Activated B cell treated with CpG ODN at 0.5 μM for 24 hours (primary cell): ENCODE measurements at regions not wholly inside any gene's neighbourhood (a gene's known extent, or its start where the extent isn't known, plus 50 kb on each side); places are given as distances from the start of the nearest gene placed in this dataset.

ENCODE experiments used
- ATAC-seq: fragments of 200-7000 bp; cut with Tn5 transposase; one replicate; pipeline ENCODE4 v1.10.0; 2021; ENCODE audit warnings: low read depth, mild to moderate bottlenecking, moderate library complexity
- CTCF ChIA-PET: fragments of 350-600 bp; sonication (Branson Sonifier 250); formaldehyde crosslinking; loops from one replicate; lab custom pipeline; 2021; ENCODE audit warnings: antibody characterized with exemption; lab: Charles Lee
- POLR2A ChIA-PET: fragments of 350-600 bp; sonication (Branson Sonifier 250); formaldehyde crosslinking; loops from one replicate; lab custom pipeline; 2021; ENCODE audit warnings: antibody characterized with exemption; lab: Charles Lee
- DNase-seq: peaks from one replicate; pipeline ENCODE4 v3.0.0; 2022
- H3K27ac Mint-ChIP-seq: one replicate; pipeline ENCODE4 v1.8.0; 2020; ENCODE audit warnings: mixed read lengths
- H3K27me3 Mint-ChIP-seq: one replicate; pipeline ENCODE4 v1.8.0; 2021; ENCODE audit warnings: mixed read lengths
- H3K36me3 Mint-ChIP-seq: one replicate; pipeline ENCODE4 v1.8.0; 2021; ENCODE audit warnings: low read depth, mixed read lengths
- H3K4me1 Mint-ChIP-seq: one replicate; pipeline ENCODE4 v1.8.0; 2021; ENCODE audit warnings: mixed read lengths
- H3K4me3 Mint-ChIP-seq: one replicate; pipeline ENCODE4 v1.8.0; 2020; ENCODE audit warnings: mild to moderate bottlenecking, mixed read lengths
- H3K9me3 Mint-ChIP-seq: one replicate; pipeline ENCODE4 v1.8.0; 2020; ENCODE audit warnings: mixed read lengths
- intact Hi-C: fragments of 100-400 bp; cut with micrococcal nuclease; formaldehyde crosslinking; loops from one replicate; pipeline ENCODE4 v1.15.1; 2024
- TF ChIP-seq, protein P1 (sequence below): fragments of 200-600 bp; IDR thresholded peaks from one replicate; pipeline ENCODE4 v1.8.0; 2022; ENCODE audit warnings: antibody characterized with exemption, mild to moderate bottlenecking

DNA sequence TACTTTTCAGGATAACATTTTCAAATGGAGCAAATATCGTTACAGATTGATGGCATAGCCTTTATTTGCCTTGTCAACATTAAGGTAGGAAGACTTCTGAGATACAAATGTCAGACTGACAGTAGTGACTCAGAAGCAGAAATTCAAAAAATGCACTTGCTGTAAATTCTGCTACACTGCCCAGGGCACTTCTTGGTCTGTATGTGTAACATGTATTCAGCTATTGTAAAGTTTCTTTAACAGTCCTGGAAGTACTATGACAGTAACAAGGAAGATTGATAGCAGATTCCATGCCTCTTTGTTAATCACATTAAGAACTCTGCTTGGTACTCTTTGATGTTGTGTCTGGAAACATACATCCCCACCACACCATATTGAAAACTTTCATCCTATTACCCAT lies 69.6 kb upstream of the PCDH18 start:
- Mint-ChIP-seq H3K9me3 (no peaks in the 10 kb centered on the region), H3K27me3 (no peaks in the 10 kb centered on the region), H3K36me3 (no peaks in the 10 kb centered on the region), H3K4me3 (no peak overlapping the region), H3K27ac (no peak overlapping the region), H3K4me1 (no peaks in the 10 kb centered on the region)
- TF ChIP-seq, protein P1, sequence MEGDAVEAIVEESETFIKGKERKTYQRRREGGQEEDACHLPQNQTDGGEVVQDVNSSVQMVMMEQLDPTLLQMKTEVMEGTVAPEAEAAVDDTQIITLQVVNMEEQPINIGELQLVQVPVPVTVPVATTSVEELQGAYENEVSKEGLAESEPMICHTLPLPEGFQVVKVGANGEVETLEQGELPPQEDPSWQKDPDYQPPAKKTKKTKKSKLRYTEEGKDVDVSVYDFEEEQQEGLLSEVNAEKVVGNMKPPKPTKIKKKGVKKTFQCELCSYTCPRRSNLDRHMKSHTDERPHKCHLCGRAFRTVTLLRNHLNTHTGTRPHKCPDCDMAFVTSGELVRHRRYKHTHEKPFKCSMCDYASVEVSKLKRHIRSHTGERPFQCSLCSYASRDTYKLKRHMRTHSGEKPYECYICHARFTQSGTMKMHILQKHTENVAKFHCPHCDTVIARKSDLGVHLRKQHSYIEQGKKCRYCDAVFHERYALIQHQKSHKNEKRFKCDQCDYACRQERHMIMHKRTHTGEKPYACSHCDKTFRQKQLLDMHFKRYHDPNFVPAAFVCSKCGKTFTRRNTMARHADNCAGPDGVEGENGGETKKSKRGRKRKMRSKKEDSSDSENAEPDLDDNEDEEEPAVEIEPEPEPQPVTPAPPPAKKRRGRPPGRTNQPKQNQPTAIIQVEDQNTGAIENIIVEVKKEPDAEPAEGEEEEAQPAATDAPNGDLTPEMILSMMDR, result no peak
- ChIA-PET CTCF (no interaction called here), POLR2A (no interaction called here)
- DNase-seq (no peak), ATAC-seq (no peak)
- intact Hi-C loops, result no loop called here

DNA sequence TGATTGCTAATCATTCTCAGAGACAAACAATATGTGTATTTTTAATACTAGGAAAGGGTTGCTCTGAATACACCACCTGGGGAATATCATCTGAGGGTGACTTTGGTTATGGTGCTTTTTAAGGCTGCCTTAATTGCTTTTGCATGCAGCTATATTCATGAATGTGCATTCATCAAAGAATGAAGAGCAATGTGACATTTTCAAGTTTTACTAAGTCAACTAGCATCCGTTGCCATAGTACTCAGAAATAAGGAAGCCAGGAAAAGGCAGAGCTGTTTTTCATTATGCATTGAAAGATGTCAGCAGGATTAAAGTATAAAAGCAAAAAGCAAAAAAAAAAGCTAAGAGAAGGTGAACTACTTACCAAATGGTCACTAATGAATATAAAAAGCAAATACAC lies 67.4 kb upstream of the PCDH18 start:
- H3K4me3 Mint-ChIP-seq, result no peak overlapping the region
- H3K27me3 Mint-ChIP-seq, result no peaks in the 10 kb centered on the region
- DNase-seq, result no peak
- H3K36me3 Mint-ChIP-seq, result no peaks in the 10 kb centered on the region
- H3K27ac Mint-ChIP-seq, result no peak overlapping the region
- H3K9me3 Mint-ChIP-seq, result no peaks in the 10 kb centered on the region
- intact Hi-C loops, result no loop called here
- TF ChIP-seq, protein P1, result no peak
- no peaks in the 10 kb centered on the region for H3K4me1 Mint-ChIP-seq
- ChIA-PET POLR2A (no interaction called here), CTCF (no interaction called here)
- ATAC-seq, result no peak

DNA sequence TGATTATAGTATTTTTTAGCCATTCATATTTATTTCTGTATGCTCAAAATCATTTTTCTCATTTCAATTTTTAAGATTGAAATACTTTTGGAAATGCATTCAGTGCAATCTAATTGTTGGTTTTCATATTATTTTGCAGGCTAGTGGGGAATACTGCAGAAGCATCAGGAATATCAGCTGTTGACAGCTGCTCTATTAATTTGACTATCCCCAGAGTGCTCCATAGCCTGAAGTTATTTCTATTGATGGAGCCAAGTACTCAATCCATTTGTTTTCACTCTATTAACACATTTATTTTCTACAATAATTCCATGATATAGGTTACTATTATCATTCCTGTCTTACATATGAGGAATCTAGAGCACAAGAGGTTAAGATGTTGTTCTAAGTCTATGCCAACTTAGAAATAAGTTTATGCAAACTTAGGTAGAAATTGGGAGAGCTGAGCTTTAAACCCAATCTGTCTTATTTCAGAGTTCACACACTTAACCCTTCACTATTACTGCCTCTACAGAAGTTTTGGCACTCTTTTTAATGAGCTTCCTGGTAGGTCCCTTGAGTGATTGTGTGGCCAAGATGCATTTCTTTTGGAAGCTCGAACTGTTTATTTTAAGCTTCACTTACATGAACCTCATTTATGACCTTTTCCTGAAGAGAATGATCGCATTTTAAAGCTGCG lies 65.6 kb upstream of the PCDH18 start:
- Mint-ChIP-seq H3K4me1 (no peaks in the 10 kb centered on the region), H3K4me3 (no peak overlapping the region), H3K36me3 (no peaks in the 10 kb centered on the region), H3K27me3 (no peaks in the 10 kb centered on the region), H3K9me3 (no peaks in the 10 kb centered on the region), H3K27ac (no peak overlapping the region)
- TF ChIP-seq, protein P1, result no peak
- CTCF ChIA-PET, result no interaction called here
- intact Hi-C loops, result no loop called here
- DNase-seq (no peak), ATAC-seq (no peak)
- POLR2A ChIA-PET, result no interaction called here

DNA sequence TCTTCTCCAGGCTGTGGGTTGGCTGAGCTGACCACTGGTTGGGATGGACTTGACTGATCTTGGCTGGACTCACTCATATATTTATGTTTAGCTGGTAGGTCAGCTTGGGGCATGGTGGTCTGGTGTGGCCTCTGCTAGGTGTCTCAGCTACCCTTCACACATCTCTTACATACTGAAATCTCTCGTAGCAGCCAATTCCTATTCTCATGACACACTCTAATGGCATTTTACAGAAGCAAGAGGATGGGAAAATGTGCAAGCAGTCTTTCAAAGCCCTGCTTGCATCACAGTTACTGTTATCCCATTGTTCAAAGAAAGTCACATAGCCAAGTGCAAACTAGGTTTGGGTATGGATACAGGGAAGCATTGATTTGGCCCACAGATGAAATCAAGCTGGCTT lies 55.5 kb upstream of the PCDH18 start:
- Mint-ChIP-seq H3K36me3 (no peaks in the 10 kb centered on the region), H3K9me3 (peaks cover 6% of the 10 kb centered on the region), H3K4me3 (no peak overlapping the region), H3K27me3 (no peaks in the 10 kb centered on the region), H3K27ac (no peak overlapping the region), H3K4me1 (no peaks in the 10 kb centered on the region)
- intact Hi-C loops, result no loop called here
- DNase-seq, result no peak
- TF ChIP-seq, protein P1, result no peak
- CTCF ChIA-PET, result no interaction called here
- POLR2A ChIA-PET, result no interaction called here
- ATAC-seq, result no peak

DNA sequence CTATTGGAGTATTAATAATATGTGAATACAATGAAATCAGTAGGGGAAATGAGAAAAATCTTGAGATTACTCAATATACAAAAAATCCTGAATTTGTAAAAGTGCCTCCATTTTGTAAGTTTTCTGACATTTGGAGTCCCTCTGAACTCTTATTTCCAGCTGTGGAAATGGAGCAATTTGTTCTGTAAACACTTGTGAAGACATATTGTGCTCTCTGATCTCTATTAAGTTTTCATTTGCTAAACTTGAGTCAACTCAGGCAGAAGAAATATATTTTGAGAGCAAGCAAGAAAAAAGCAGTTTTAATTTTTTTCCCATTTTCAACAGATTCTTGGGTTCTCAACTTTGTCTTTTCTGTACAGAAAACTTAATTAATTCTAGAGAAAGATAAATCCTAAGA lies 51.4 kb upstream of the PCDH18 start:
- POLR2A ChIA-PET, result no interaction called here
- no peaks in the 10 kb centered on the region for H3K4me1 Mint-ChIP-seq
- H3K36me3 Mint-ChIP-seq, result no peaks in the 10 kb centered on the region

More for the DNA sequence above, 51.4 kb upstream of the PCDH18 start:
- TF ChIP-seq, protein P1, result no peak
- Mint-ChIP-seq H3K27me3 (no peaks in the 10 kb centered on the region), H3K27ac (no peak overlapping the region), H3K4me3 (no peak overlapping the region), H3K9me3 (peaks cover 4% of the 10 kb centered on the region)
- no peak for DNase-seq
- intact Hi-C loops, result no loop called here
- ATAC-seq, result no peak
- CTCF ChIA-PET, result no interaction called here
